IPS DF 4.7 (cell line): ENCODE measurements at regions not wholly inside any gene's neighbourhood (a gene's known extent, or its start where the extent isn't known, plus 50 kb on each side); places are given as distances from the start of the nearest gene placed in this dataset.

ENCODE experiments used
- DNase-seq: peaks from one replicate; pipeline ENCODE4 v3.0.0-alpha.2; 2013; ENCODE audit warnings: low spot score; ENCODE audit errors: extremely low read depth

DNA sequence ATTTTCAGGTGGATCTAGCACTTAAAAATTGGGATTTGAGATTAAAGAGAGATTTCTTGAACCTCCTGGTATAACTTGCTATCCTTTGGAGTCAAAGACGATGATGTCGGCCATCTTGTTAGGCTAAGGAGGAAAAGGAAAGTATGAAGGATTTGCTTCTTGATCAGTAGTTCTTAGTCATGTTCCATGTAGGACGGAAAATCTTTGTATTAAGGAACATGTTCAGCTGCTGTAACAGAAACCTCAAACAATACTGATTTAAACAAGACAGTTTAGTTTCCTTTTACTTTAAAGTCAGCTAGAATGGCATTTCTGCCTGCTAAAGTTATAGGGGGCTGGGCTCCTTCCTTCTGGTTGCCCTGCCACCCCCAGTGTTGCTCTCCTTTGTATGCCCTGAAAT, 56.4 kb upstream of the MGAT5 start:
- no peak for DNase-seq

DNA sequence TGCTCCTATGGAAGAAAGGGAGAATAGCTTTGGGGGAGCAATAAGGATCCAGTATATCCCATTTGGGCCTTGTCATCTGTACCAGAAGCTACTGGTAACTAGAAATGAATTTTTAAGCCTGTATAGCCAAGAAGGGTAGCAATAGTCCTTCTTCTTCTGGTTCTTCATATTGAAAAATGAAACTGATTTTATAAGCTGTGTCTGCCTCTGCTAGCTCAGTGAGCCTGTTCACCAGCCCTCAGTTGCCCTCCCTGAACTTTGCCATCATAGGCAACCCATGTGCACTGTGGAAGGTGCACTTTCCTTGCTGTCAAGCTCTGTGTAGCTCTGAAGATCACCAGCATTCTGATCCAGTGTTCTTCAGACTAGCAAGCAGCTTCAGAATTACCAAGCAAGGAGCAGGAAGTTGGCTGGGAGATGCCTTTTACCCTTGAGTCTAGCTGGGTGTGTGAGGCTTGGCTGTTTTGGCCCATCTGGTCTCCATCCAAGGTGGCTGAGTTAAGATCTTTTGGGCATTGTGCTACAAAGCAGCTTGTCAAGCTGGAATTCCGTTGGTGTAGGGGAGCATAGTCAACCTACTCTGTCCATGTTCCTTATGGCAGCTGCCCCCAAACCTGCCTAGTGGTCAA, 55.8 kb upstream of the MGAT5 start:
- no peak for DNase-seq

DNA sequence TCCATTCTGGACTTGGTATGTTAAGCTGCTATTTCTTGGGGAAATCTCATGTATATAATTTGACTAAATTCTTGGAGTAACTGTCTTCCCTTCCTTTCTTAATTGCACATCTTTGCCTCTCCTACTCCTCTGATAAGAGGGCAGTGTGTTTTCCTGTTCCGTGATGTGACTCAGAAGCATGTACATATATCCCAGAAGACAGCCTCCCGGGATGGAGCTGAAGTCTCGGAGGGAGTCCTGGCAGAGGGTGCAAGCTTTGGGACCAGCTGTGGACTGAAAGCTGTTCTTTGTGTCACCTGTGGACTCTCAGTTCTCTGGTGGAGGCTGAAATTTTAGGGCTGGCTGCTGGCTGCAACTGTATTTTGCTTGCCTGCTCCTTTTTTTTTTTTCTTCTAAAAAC, 54.7 kb upstream of the MGAT5 start:
- no peak for DNase-seq

DNA sequence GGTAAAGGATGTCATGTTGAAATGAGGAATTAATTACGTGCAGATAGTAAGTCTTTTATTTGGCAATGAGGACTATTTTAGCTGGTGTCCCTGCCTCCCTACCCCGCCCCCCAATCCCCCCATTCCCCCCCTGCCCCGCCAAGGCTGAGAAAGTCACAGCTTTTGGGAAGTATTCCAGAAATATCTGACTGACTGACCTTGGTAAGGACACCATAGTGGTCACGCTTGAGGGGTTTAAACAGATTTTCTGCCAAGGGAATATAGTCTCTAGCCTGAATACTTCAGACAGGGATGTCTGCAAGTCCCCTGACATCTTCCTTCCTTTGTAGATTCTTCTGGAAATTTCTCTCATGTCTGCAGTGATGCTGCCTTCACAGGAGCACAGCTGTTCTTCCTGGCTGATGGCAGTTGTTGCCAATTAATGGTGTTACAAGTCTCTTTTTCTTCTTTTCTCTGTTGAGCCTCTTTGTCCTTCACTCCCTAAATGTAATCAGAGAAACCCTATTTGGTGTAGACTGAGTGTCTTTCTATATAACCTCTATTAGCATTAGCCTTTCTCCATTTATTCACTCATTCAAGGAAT, 53.7 kb upstream of the MGAT5 start:
- DNase-seq = no peak

DNA sequence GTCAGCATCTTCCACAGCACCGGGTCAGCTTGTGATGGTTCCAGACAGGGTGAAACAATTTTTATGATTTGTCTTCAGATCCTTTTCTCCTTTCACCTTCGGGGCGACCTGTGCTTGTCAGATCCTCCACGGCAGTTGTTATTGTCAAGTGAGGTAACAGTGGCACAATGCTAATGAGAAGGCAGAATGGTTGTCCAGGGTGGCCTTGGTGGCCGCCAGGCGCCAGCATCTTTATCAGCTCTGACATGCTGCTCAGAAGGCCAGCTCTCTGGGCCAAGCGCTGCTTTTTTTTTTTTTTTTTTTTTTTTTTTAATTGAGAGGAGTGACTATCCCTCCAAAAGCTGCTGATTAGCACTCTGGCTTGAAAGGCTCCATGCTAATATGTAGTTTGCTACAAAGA, 52.3 kb upstream of the MGAT5 start:
- no peak for DNase-seq

DNA sequence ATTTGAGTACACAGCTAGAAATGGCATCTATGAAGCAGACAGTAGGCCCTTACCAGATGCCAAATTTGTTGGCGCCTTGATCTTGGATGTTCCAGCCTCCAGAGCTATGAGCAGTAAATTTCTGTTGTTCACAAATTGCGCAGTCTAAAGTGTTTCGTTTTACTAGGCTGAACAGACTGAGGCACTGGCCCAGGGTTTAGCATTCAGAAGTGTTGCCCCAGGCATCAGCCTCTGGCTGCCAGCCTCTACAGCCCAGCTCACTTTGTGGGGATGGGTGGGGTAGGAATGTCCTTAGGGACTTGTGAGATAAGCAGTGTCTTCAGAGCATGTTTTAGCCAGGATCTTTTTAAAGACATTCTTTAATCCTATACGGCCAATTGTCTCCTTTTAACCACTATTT, 51.5 kb upstream of the MGAT5 start:
- no peak for DNase-seq

DNA sequence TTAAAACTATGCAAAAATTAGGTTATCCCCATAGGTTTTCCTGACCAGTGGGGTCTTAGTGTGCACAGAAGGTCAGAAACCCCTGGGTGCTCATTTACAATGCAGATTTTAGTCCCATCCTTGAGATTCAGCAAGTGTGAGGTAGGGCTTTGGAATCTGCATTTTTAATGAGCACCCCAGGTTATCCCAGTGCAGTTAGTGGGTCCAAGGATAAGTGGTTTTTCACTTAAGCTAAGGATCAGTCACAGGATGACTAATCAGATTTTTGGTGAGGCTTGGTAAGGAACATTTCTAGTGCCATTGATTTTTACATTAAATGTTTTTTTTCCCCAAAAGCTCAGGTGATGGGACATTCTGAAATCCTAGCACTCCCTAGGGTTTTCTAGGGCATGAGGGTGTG, 50.7 kb upstream of the MGAT5 start:
- DNase-seq = no peak
